B cell (primary cell): ENCODE measurements at regions not wholly inside any gene's neighbourhood (a gene's known extent, or its start where the extent isn't known, plus 50 kb on each side); places are given as distances from the start of the nearest gene placed in this dataset.

Experiments used
- ATAC-seq: fragments of 200-7000 bp; cut with Tn5 transposase; one replicate; pipeline ENCODE4 v1.10.0; 2021; ENCODE audit warnings: low read depth, mild to moderate bottlenecking, moderate number of reproducible peaks, moderate library complexity
- CTCF ChIA-PET: fragments of 350-600 bp; sonication (Branson Sonifier 250); formaldehyde crosslinking; loops from one replicate; lab custom pipeline; 2021; ENCODE audit warnings: antibody characterized with exemption, inconsistent platforms; lab: Charles Lee
- POLR2A ChIA-PET: fragments of 350-600 bp; sonication (Branson Sonifier 250); formaldehyde crosslinking; loops from one replicate; lab custom pipeline; 2021; ENCODE audit warnings: antibody characterized with exemption; lab: Charles Lee
- DNase-seq: peaks from one replicate; pipeline ENCODE4 v3.0.0; 2013
- H2AFZ ChIP-seq: 2 replicates; pipeline ENCODE4 v1.6.1; 2012; ENCODE audit warnings: mild to moderate bottlenecking, low read depth, low read length; ENCODE audit not compliant: insufficient read depth, poor library complexity, severe bottlenecking
- H3K27ac ChIP-seq, 2 donors: 1 replicate in 1 of 2; 2 replicates in 1 of 2; pipeline ENCODE4 v1.5.1; 2012 to 2013; ENCODE audit warnings: low read length in 2 of 2, mild to moderate bottlenecking in 2 of 2, moderate library complexity in 1 of 2
- H3K27me3 ChIP-seq, 4 experiments: fragments of 200-600 bp in 1 of 4; sonication (generic) in 1 of 4; replicated peaks in 1 of 4; 1 replicate in 2 of 4; 2 replicates in 2 of 4; pipeline versions ENCODE4 v1.6.1 to v1.7.0; 2013 to 2016; ENCODE audit warnings: low read length in 3 of 4, mild to moderate bottlenecking in 2 of 4, mixed read lengths in 1 of 4, moderate library complexity in 1 of 4; ENCODE audit not compliant: insufficient read depth in 4 of 4, control insufficient read depth in 3 of 4; ENCODE audit errors: control extremely low read depth in 1 of 4
- H3K36me3 ChIP-seq, 2 experiments: replicated peaks in 1 of 2; 1 replicate in 1 of 2; 2 replicates in 1 of 2; pipeline versions ENCODE4 v1.6.1 to v1.7.1; 2013; ENCODE audit warnings: low read length in 1 of 2; ENCODE audit not compliant: insufficient read depth in 2 of 2, control insufficient read depth in 1 of 2; ENCODE audit errors: control extremely low read depth in 1 of 2, extremely low read depth in 1 of 2
- H3K4me1 ChIP-seq, 2 donors: fragments of 200-600 bp in 1 of 2; sonication (generic) in 1 of 2; 1 replicate in 1 of 2; 2 replicates in 1 of 2; pipeline versions ENCODE4 v1.5.1 to v1.6.1; 2013 to 2017; ENCODE audit warnings: low read length in 2 of 2; ENCODE audit not compliant: control insufficient read depth in 2 of 2, insufficient read depth in 2 of 2
- H3K4me2 ChIP-seq: replicated peaks from 2 replicates; pipeline ENCODE3; 2012; ENCODE audit warnings: mild to moderate bottlenecking, low read depth, low read length; ENCODE audit not compliant: poor library complexity, severe bottlenecking
- H3K4me3 ChIP-seq, 5 experiments: fragments of 200-600 bp in 1 of 5; sonication (generic) in 1 of 5; 1 replicate in 3 of 5; 2 replicates in 2 of 5; pipeline versions ENCODE4 v1.5.1 to v1.7.0; 2011 to 2016; ENCODE audit warnings: low read length in 4 of 5, mild to moderate bottlenecking in 4 of 5, low read depth in 2 of 5, control low read depth in 1 of 5, moderate library complexity in 1 of 5; ENCODE audit not compliant: insufficient read depth in 1 of 5; ENCODE audit errors: control extremely low read depth in 1 of 5, extremely low read depth in 1 of 5
- H3K79me2 ChIP-seq: fragments of 200-600 bp; sonication (generic); one replicate; pipeline ENCODE4 v1.6.0; 2016; ENCODE audit warnings: low read length; ENCODE audit not compliant: control insufficient read depth, insufficient read depth
- H3K9ac ChIP-seq: fragments of 200-600 bp; sonication (generic); 2 replicates; pipeline ENCODE4 v1.6.1; 2017; ENCODE audit warnings: mild to moderate bottlenecking, low read length, moderate library complexity
- H3K9me3 ChIP-seq, 3 donors: one replicate each; pipeline versions ENCODE4 v1.6.1 to v1.7.1; 2013; ENCODE audit warnings: low read length in 2 of 3; ENCODE audit not compliant: control insufficient read depth in 2 of 3, insufficient read depth in 1 of 3; ENCODE audit errors: control extremely low read depth in 1 of 3
- H4K20me1 ChIP-seq: 2 replicates; pipeline ENCODE4 v1.6.0; 2012; ENCODE audit warnings: mild to moderate bottlenecking, low read length; ENCODE audit not compliant: insufficient read depth, control insufficient read depth, poor library complexity, severe bottlenecking
- H3K27ac Mint-ChIP-seq: one replicate; pipeline ENCODE4 v1.8.0; 2021; ENCODE audit warnings: mixed read lengths
- H3K27me3 Mint-ChIP-seq: one replicate; pipeline ENCODE4 v1.8.0; 2021; ENCODE audit warnings: mixed read lengths
- H3K4me1 Mint-ChIP-seq: one replicate; pipeline ENCODE4 v1.8.0; 2021; ENCODE audit warnings: mixed read lengths
- H3K4me3 Mint-ChIP-seq: one replicate; pipeline ENCODE4 v1.8.0; 2021; ENCODE audit warnings: mixed read lengths
- H3K9me3 Mint-ChIP-seq: one replicate; pipeline ENCODE4 v1.8.0; 2022; ENCODE audit warnings: mixed read lengths; ENCODE audit not compliant: insufficient read depth
- CTCF ChIP-seq: fragments of 200-600 bp; IDR thresholded peaks from one replicate; pipeline ENCODE4 v1.8.0; 2022; ENCODE audit warnings: antibody characterized with exemption, mild to moderate bottlenecking
- EZH2 ChIP-seq: IDR thresholded peaks from 2 replicates; pipeline ENCODE4 v1.6.1; 2012; ENCODE audit warnings: borderline replicate concordance, low read depth, mild to moderate bottlenecking, moderate library complexity, low read length; ENCODE audit not compliant: insufficient read depth, poor library complexity, severe bottlenecking
- WGBS: methylation state at CpG from one replicate; pipeline ENCODE4 v1.1.5; 2013; ENCODE audit warnings: missing lambda C conversion rate; ENCODE audit not compliant: insufficient coverage; 5-methylcytosine and 5-hydroxymethylcytosine counted together
- intact Hi-C: fragments of 100-400 bp; cut with micrococcal nuclease; formaldehyde crosslinking; loops from one replicate; pipeline ENCODE4 v1.10.0; 2022

- WGBS: 96% methylated on average over 5 of the region's 8 CpGs
- DNase-seq (no peak), ATAC-seq (no peak)
- Mint-ChIP-seq H3K27ac (no peak overlapping the region), H3K27me3 (no peaks in the 10 kb centered on the region), H3K4me1 (no peaks in the 10 kb centered on the region), H3K4me3 (no peak overlapping the region), H3K9me3 (no peaks in the 10 kb centered on the region)
- ChIA-PET POLR2A (no interaction called here), CTCF (no interaction called here)
- Histone ChIP-seq H3K27ac (no peak overlapping the region), H4K20me1 (no peaks in the 10 kb centered on the region), H3K4me3 (no peak overlapping the region), H3K4me2 (no peak overlapping the region), H3K36me3 (no peaks in the 10 kb centered on the region), H3K27me3 (no peaks in the 10 kb centered on the region), H3K4me1 (no peaks in the 10 kb centered on the region), H3K9me3 (peaks cover 0 to 10% (median 0%) of the 10 kb centered on the region in 3 donors), H3K9ac (no peak overlapping the region), H2AFZ (no peak overlapping the region), H3K79me2 (no peaks in the 10 kb centered on the region)
- TF ChIP-seq CTCF (no peak), EZH2 (no peak)
- intact Hi-C loops: no loop called here
Observed at GRCh38 chr3:64916192-64916798, 228.5 kb upstream of the ADAMTS9 start.

GRCh38 chr3:64915778-64916177, 228.0 kb upstream of the ADAMTS9 start:
- Histone ChIP-seq H4K20me1 (no peaks in the 10 kb centered on the region), H3K9me3 (peaks cover 0 to 10% (median 0%) of the 10 kb centered on the region in 3 donors), H2AFZ (no peak overlapping the region), H3K79me2 (no peaks in the 10 kb centered on the region), H3K4me3 (no peak overlapping the region), H3K27ac (no peak overlapping the region), H3K36me3 (no peaks in the 10 kb centered on the region), H3K9ac (no peak overlapping the region), H3K4me2 (no peak overlapping the region), H3K27me3 (no peaks in the 10 kb centered on the region), H3K4me1 (no peaks in the 10 kb centered on the region)
- ATAC-seq (no peak), DNase-seq (no peak)
- Mint-ChIP-seq H3K4me3 (no peak overlapping the region), H3K9me3 (no peaks in the 10 kb centered on the region), H3K27ac (no peak overlapping the region), H3K27me3 (no peaks in the 10 kb centered on the region), H3K4me1 (no peaks in the 10 kb centered on the region)
- ChIA-PET POLR2A (no interaction called here), CTCF (no interaction called here)
- WGBS: 100% methylated on average over 1 of the region's 2 CpGs
- no peak for TF ChIP-seq CTCF
- no peak for TF ChIP-seq EZH2
- intact Hi-C loops: no loop called here
